Astrocyte of the spinal cord (primary cell): ENCODE measurements at regions not wholly inside any gene's neighbourhood (a gene's known extent, or its start where the extent isn't known, plus 50 kb on each side); places are given as distances from the start of the nearest gene placed in this dataset.

Source experiments
- DNase-seq: peaks from one replicate; pipeline ENCODE4 v3.0.0; 2011; ENCODE audit warnings: low read depth, low spot score
- H3K4me3 ChIP-seq: 2 replicates; pipeline ENCODE4 v1.5.1; 2011; ENCODE audit warnings: low read depth, mild to moderate bottlenecking, low read length, moderate library complexity
- CTCF ChIP-seq: IDR thresholded peaks from 2 replicates; pipeline ENCODE4 v1.5.1; 2012; ENCODE audit warnings: low read depth, mild to moderate bottlenecking, low read length, inconsistent platforms
- in situ Hi-C: cut with HindIII; loops from 2 replicates; pipeline ENCODE4 v1.10.0; 2017; ENCODE audit warnings: low sequenced_read_pairs

GRCh38 chr3:107432013-107432515, 54.8 kb downstream of the CCDC54 start:
- DNase-seq = no peak
- H3K4me3 ChIP-seq = peak overlapping the region; percentile 60
- in situ Hi-C loops = no loop called here
- TF ChIP-seq CTCF = no peak

GRCh38 chr3:107432646-107433045, 55.4 kb downstream of the CCDC54 start:
- H3K4me3 ChIP-seq = no peak overlapping the region
- no peak for TF ChIP-seq CTCF
- DNase-seq = peak; percentile 4
- in situ Hi-C loops = no loop called here

- no peak overlapping the region for H3K4me3 ChIP-seq
- DNase-seq = no peak
- in situ Hi-C loops = no loop called here
- TF ChIP-seq CTCF = no peak
These were observed 58.8 kb downstream of the CCDC54 start for GRCh38 chr3:107436029-107436428.

GRCh38 chr3:107438671-107439070, 61.4 kb downstream of the CCDC54 start:
- H3K4me3 ChIP-seq = no peak overlapping the region
- in situ Hi-C loops = no loop called here
- TF ChIP-seq CTCF = no peak
- DNase-seq = no peak

- H3K4me3 ChIP-seq = no peak overlapping the region
- no peak for TF ChIP-seq CTCF
- in situ Hi-C loops = no loop called here
- peak; percentile 46 for DNase-seq
These were observed 64.4 kb downstream of the CCDC54 start for GRCh38 chr3:107441617-107442016.

GRCh38 chr3:107443461-107443860, 66.2 kb downstream of the CCDC54 start:
- no peak overlapping the region for H3K4me3 ChIP-seq
- DNase-seq = no peak
- in situ Hi-C loops = no loop called here
- TF ChIP-seq CTCF = no peak

GRCh38 chr3:107446706-107447105, 69.5 kb downstream of the CCDC54 start:
- in situ Hi-C loops = no loop called here
- no peak for DNase-seq
- TF ChIP-seq CTCF = no peak
- no peak overlapping the region for H3K4me3 ChIP-seq
